ENCODE measurements at regions not wholly inside any gene's neighbourhood (a gene's known extent, or its start where the extent isn't known, plus 50 kb on each side); places are given as distances from the start of the nearest gene placed in this dataset.

DNA sequence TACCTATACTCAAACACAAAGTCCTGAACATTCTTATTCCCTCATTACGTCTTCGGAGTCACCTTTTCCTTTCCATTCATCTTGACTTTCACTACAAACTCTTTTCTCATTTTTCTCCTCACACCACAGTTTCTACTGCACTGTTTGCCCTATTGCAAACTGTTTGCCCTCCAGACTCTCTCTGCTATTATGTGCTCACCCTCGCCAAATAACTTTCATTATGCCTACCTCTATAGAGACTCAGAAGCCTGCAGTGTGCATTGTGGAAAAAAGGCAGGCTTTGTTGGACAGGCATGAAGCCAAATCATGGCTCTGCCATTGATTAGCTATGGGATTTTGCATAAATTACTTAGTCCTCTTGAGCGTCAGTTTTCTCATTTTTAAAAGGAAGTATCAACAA, 246.6 kb upstream of the CCDC196 start:
- Histone ChIP-seq H3K27ac (ENCODE audit: low read depth, low read length) (no peak overlapping the region), H3K4me3 (ENCODE audit: insufficient read depth, low read length, poor library complexity, severe bottlenecking) (no peak overlapping the region), H2AFZ (ENCODE audit: low read depth, low read length, severe bottlenecking) (no peak overlapping the region), H3F3A (ENCODE audit: insufficient read depth) (no peaks in the 10 kb centered on the region), H3K9me3 (ENCODE audit: insufficient read depth, low read length) (no peaks in the 10 kb centered on the region), H3K4me2 (ENCODE audit: low read depth, low read length, poor library complexity, severe bottlenecking) (no peak overlapping the region), H3K27me3 (ENCODE audit: low read length) (no peaks in the 10 kb centered on the region), H3K9ac (ENCODE audit: low read length) (no peak overlapping the region), H3K36me3 (ENCODE audit: low read length) (no peaks in the 10 kb centered on the region), H4K20me1 (ENCODE audit: low read depth, low read length) (no peaks in the 10 kb centered on the region), H3K9me2 (replicated peaks; ENCODE audit: insufficient read depth, low read length) (no peaks in the 10 kb centered on the region), H3K79me2 (ENCODE audit: insufficient read depth, low read length) (no peaks in the 10 kb centered on the region)
- TF ChIP-seq EZH2phosphoT487 (conservative IDR thresholded peaks at IDR 0.05; ENCODE audit: low read length) = no peak
- TF ChIP-seq, protein P1, sequence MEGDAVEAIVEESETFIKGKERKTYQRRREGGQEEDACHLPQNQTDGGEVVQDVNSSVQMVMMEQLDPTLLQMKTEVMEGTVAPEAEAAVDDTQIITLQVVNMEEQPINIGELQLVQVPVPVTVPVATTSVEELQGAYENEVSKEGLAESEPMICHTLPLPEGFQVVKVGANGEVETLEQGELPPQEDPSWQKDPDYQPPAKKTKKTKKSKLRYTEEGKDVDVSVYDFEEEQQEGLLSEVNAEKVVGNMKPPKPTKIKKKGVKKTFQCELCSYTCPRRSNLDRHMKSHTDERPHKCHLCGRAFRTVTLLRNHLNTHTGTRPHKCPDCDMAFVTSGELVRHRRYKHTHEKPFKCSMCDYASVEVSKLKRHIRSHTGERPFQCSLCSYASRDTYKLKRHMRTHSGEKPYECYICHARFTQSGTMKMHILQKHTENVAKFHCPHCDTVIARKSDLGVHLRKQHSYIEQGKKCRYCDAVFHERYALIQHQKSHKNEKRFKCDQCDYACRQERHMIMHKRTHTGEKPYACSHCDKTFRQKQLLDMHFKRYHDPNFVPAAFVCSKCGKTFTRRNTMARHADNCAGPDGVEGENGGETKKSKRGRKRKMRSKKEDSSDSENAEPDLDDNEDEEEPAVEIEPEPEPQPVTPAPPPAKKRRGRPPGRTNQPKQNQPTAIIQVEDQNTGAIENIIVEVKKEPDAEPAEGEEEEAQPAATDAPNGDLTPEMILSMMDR (IDR thresholded peaks at IDR 0.05; ENCODE audit: insufficient read depth, low read length, poor library complexity, severe bottlenecking) = no peak

DNA sequence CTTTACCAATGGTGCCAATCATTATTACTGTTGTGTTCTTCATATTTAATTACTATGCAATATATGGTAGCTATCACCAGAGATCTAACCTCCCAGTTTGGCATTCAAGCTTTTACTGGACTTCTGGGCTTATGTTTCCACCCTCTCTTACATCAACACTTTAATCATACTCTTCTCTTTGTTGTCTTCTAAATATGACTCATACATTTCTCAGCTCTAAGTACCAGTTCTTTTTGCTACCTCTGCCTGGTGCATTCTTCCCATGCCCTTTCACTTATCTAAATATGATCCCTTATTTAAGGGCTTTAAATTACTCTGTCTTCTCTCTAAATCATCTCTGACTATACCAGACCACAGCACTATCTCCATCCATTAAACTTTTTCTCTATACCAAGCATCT, 246.1 kb upstream of the CCDC196 start:
- Histone ChIP-seq H3K79me2 (ENCODE audit: insufficient read depth, low read length) (no peaks in the 10 kb centered on the region), H3K9me3 (ENCODE audit: insufficient read depth, low read length) (no peaks in the 10 kb centered on the region), H4K20me1 (ENCODE audit: low read depth, low read length) (no peaks in the 10 kb centered on the region), H3K9me2 (replicated peaks; ENCODE audit: insufficient read depth, low read length) (no peaks in the 10 kb centered on the region), H3K4me2 (ENCODE audit: low read depth, low read length, poor library complexity, severe bottlenecking) (no peak overlapping the region), H3K27me3 (ENCODE audit: low read length) (no peaks in the 10 kb centered on the region), H2AFZ (ENCODE audit: low read depth, low read length, severe bottlenecking) (no peak overlapping the region), H3K36me3 (ENCODE audit: low read length) (no peaks in the 10 kb centered on the region), H3K9ac (ENCODE audit: low read length) (no peak overlapping the region), H3K27ac (ENCODE audit: low read depth, low read length) (no peak overlapping the region), H3K4me3 (ENCODE audit: insufficient read depth, low read length, poor library complexity, severe bottlenecking) (no peak overlapping the region), H3F3A (ENCODE audit: insufficient read depth) (no peaks in the 10 kb centered on the region)
- TF ChIP-seq, protein P1 (IDR thresholded peaks at IDR 0.05; ENCODE audit: insufficient read depth, low read length, poor library complexity, severe bottlenecking) = no peak
- TF ChIP-seq EZH2phosphoT487 (conservative IDR thresholded peaks at IDR 0.05; ENCODE audit: low read length) = no peak

DNA sequence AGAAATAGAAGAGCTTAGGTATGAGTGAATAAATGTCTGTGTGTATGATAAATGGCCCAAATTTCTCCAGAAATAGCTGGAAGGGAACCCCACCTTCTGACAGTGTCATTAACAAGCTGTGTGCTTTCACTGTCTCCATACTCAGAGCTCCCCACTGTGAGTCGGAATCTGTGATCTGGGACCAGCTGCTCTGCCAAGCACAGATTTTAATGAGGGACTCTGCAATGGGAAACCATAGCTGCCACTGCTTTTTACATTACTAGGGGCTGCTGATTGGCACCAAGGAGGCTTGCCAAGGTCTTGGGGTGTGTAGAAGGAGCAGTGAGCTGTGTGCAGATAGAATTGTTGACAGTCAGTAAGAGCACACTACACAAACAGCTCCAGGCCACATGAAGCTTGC, 244.2 kb upstream of the CCDC196 start:
- TF ChIP-seq, protein P1 (IDR thresholded peaks at IDR 0.05; ENCODE audit: insufficient read depth, low read length, poor library complexity, severe bottlenecking) = no peak
- TF ChIP-seq EZH2phosphoT487 (conservative IDR thresholded peaks at IDR 0.05; ENCODE audit: low read length) = no peak

More for the DNA sequence above, 244.2 kb upstream of the CCDC196 start:
- H3K9me3 ChIP-seq (ENCODE audit: insufficient read depth, low read length) = no peaks in the 10 kb centered on the region
- no peak overlapping the region for H3K4me2 ChIP-seq (ENCODE audit: low read depth, low read length, poor library complexity, severe bottlenecking)
- no peaks in the 10 kb centered on the region for H3K79me2 ChIP-seq (ENCODE audit: insufficient read depth, low read length)
- no peaks in the 10 kb centered on the region for H4K20me1 ChIP-seq (ENCODE audit: low read depth, low read length)
- H3K4me3 ChIP-seq (ENCODE audit: insufficient read depth, low read length, poor library complexity, severe bottlenecking) = no peak overlapping the region
- no peaks in the 10 kb centered on the region for H3K9me2 ChIP-seq (replicated peaks; ENCODE audit: insufficient read depth, low read length)
- no peak overlapping the region for H3K9ac ChIP-seq (ENCODE audit: low read length)
- no peaks in the 10 kb centered on the region for H3F3A ChIP-seq (ENCODE audit: insufficient read depth)
- H3K27ac ChIP-seq (ENCODE audit: low read depth, low read length) = no peak overlapping the region
- H3K27me3 ChIP-seq (ENCODE audit: low read length) = no peaks in the 10 kb centered on the region
- H2AFZ ChIP-seq (ENCODE audit: low read depth, low read length, severe bottlenecking) = no peak overlapping the region
- no peaks in the 10 kb centered on the region for H3K36me3 ChIP-seq (ENCODE audit: low read length)

Data from SU-DHL-6 (cell line).